Retina (tissue), 1 donor: ENCODE measurements at regions not wholly inside any gene's neighbourhood (a gene's known extent, or its start where the extent isn't known, plus 50 kb on each side); places are given as distances from the start of the nearest gene placed in this dataset.

ENCODE experiments used
- DNase-seq: peaks from one replicate; pipeline ENCODE4 v3.0.0-alpha.2; 2016

GRCh38 chr2:193583638-193584400, 1389.1 kb upstream of the TMEFF2 start:
- no peak for DNase-seq

GRCh38 chr2:193581807-193582206, 1387.1 kb upstream of the TMEFF2 start:
- DNase-seq, result no peak

GRCh38 chr2:193580176-193580950, 1385.6 kb upstream of the TMEFF2 start:
- DNase-seq, result no peak

GRCh38 chr2:193566886-193567285, 1372.2 kb upstream of the TMEFF2 start:
- DNase-seq, result no peak

GRCh38 chr2:193566276-193566675, 1371.5 kb upstream of the TMEFF2 start:
- DNase-seq, result no peak

GRCh38 chr2:193562031-193562430, 1367.3 kb upstream of the TMEFF2 start:
- DNase-seq, result no peak

GRCh38 chr2:193561054-193561453, 1366.3 kb upstream of the TMEFF2 start:
- DNase-seq, result no peak

GRCh38 chr2:193556766-193557470, 1362.2 kb upstream of the TMEFF2 start:
- DNase-seq, result no peak

GRCh38 chr2:193549661-193550060, 1354.9 kb upstream of the TMEFF2 start:
- DNase-seq, result no peak

GRCh38 chr2:193542762-193543161, 1348.0 kb upstream of the TMEFF2 start:
- DNase-seq, result no peak

GRCh38 chr2:193539188-193539587, 1344.5 kb upstream of the TMEFF2 start:
- no peak for DNase-seq

GRCh38 chr2:193538061-193538460, 1343.3 kb upstream of the TMEFF2 start:
- DNase-seq, result no peak

GRCh38 chr2:193537531-193537930, 1342.8 kb upstream of the TMEFF2 start:
- no peak for DNase-seq

- no peak for DNase-seq
Observed at GRCh38 chr2:193528458-193528857, 1333.7 kb upstream of the TMEFF2 start.

- DNase-seq, result no peak
Observed at GRCh38 chr2:193527146-193527545, 1332.4 kb upstream of the TMEFF2 start.

- no peak for DNase-seq
Observed at GRCh38 chr2:193523662-193524061, 1328.9 kb upstream of the TMEFF2 start.

GRCh38 chr2:193521523-193521922, 1326.8 kb upstream of the TMEFF2 start:
- DNase-seq, result no peak

- DNase-seq, result no peak
Observed at GRCh38 chr2:193520709-193521458, 1326.2 kb upstream of the TMEFF2 start.

GRCh38 chr2:193518041-193518817, 1323.5 kb upstream of the TMEFF2 start:
- no peak for DNase-seq

- DNase-seq, result no peak
Observed at GRCh38 chr2:193517615-193518014, 1322.9 kb upstream of the TMEFF2 start.

- DNase-seq, result no peak
Observed at GRCh38 chr2:193506035-193506434, 1311.3 kb upstream of the TMEFF2 start.

- DNase-seq, result no peak
Observed at GRCh38 chr2:193505620-193506019, 1310.9 kb upstream of the TMEFF2 start.
